Right cardiac atrium (tissue), 5 donors: ENCODE measurements at regions not wholly inside any gene's neighbourhood (a gene's known extent, or its start where the extent isn't known, plus 50 kb on each side); places are given as distances from the start of the nearest gene placed in this dataset.
A peak's percentile ranks its signal among the peaks of the same experiment; 100 is the strongest.

Experiments
- ATAC-seq, 2 donors: fragments of 200-7000 bp; cut with Tn5 transposase; one replicate each; pipeline versions ENCODE4 v1.8.0 to v1.9.1; 2020; ENCODE audit warnings: moderate library complexity in 2 of 2, mild to moderate bottlenecking in 1 of 2
- DNase-seq, 3 donors: peaks; one replicate each; pipeline ENCODE4 v3.0.0-alpha.2; 2020
- H3K27ac ChIP-seq: one replicate; pipeline ENCODE4 v1.5.1; 2013; ENCODE audit warnings: mild to moderate bottlenecking, low read length, control low read depth, moderate library complexity
- H3K27me3 ChIP-seq: one replicate; pipeline ENCODE4 v1.6.1; 2013; ENCODE audit not compliant: control insufficient read depth, insufficient read depth
- H3K4me1 ChIP-seq: one replicate; pipeline ENCODE4 v1.6.1; 2013; ENCODE audit warnings: low read length; ENCODE audit not compliant: control insufficient read depth, insufficient read depth
- H3K4me3 ChIP-seq: one replicate; pipeline ENCODE4 v1.5.1; 2013; ENCODE audit warnings: low read length, control low read depth
- H3K9me3 ChIP-seq: one replicate; pipeline ENCODE4 v1.6.1; 2013; ENCODE audit warnings: low read length; ENCODE audit not compliant: control insufficient read depth
- WGBS: extraction: QIAGEN DNeasy Blood & Tissue Kit; methylation state at CpG from one replicate; pipeline ENCODE4 v1.1.7; 2013; 5-methylcytosine and 5-hydroxymethylcytosine counted together
- intact Hi-C, 4 donors: fragments of 100-400 bp; cut with DNase I; formaldehyde crosslinking; loops; one replicate each; pipeline versions ENCODE4 v1.11.0 to v1.14.0; 2022 to 2023
- donor health status: healthy with polysubstance abuse.
- donor health status: DM: no; HTN: yes; CAD: no.
- donor health status: DM: no; HTN: no; CAD: no.
- donor health status: DM: no; HTN: yes; CAD: no; lungs with severe emphysema.
- donor health status: DM: yes; HTN: yes; CAD: no.

DNA sequence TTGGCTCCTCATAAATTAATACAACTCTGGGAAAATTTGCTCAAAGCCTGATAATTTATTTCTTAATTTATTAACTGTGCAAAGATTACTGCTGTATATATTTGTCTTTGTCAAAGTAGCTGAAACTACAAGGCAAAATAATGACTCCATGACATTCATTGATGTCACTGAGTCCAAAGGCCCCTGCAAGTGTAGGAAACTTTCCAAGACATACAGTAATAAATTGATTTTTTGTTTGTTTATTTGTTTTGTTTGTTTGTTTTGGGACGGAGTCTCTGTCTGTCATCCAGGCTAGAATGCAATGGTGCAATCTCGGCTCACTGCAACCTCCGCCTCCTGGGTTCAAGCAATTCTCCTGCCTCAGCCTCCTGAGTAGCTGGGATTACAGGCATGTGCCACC is 96.8 kb upstream of the LPP start:
- H3K27me3 ChIP-seq = no peaks in the 10 kb centered on the region
- no peaks in the 10 kb centered on the region for H3K9me3 ChIP-seq
- ATAC-seq (no peak), DNase-seq (no peak)
- WGBS = 90% methylated on average over 3 of the region's 3 CpGs
- H3K4me3 ChIP-seq = no peak overlapping the region
- no peak overlapping the region for H3K27ac ChIP-seq
- peaks cover 5% of the 10 kb centered on the region for H3K4me1 ChIP-seq
- intact Hi-C loops = loop anchor here in 2 of 4 donors (10.0 kb wide), 2 partner anchors 98 to 312 kb away; partner anchors contain the start of genes BCL6 (in 1 of the 2) and LPP (in 1 of the 2)

DNA sequence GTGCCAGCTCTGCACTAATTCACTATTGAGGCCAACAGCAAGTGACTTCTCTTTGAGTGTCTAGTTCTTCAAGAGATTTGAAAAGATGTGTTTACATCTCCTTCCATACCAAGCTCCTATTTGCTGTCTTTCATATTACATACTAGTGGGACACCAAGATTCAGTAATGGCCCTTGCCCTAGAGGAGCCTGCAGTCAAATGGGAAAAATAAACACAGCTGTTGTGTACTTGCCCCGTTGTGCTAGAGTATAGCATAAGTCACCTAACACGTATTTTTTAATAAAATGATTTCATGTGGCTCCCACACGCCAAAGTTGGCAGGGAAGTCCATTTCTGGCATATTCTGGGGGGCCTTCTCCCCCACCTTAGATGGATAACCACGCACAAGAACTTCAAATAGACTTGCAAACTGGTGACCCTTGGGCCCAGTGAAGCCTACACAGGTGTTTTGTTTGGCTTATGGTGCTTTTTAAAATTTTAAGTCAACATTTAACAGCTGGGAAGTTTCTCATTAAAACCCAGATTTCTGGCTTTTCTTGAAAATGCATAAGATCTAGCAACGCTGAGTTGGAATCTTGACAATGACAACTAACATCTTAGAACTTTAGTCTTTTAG is 95.3 kb upstream of the LPP start:
- H3K27me3 ChIP-seq = no peaks in the 10 kb centered on the region
- H3K9me3 ChIP-seq = no peaks in the 10 kb centered on the region
- no peak for ATAC-seq
- intact Hi-C loops = loop anchor here in 2 of 4 donors (10.0 kb wide), 2 partner anchors 96 to 314 kb away; partner anchors contain the start of genes BCL6 (in 1 of the 2) and LPP (in 1 of the 2)
- no peak overlapping the region for H3K4me3 ChIP-seq
- WGBS = 82% methylated on average over 5 of the region's 5 CpGs
- no peak overlapping the region for H3K27ac ChIP-seq
- DNase-seq = no peak
- peaks cover 2% of the 10 kb centered on the region for H3K4me1 ChIP-seq

DNA sequence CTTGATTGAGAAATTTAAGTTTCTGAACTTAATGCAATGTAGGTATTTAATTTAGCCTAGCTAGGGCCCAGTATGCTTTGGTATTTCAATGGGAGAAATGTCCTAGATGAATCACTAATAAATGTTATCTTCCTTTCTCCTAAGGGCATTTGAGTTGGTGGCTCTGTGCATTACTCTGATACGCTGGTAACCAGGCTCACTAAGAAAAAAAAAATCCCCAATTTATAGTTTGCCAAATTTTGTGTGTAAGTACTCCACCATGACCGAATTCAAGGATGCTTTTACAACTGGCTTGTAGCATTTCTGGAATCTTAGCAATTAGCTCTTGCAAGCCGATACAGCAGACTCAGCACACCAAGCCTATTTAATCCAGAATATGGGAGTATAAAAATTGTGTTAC is 94.6 kb upstream of the LPP start:
- Histone ChIP-seq H3K4me3 (no peak overlapping the region), H3K27ac (no peak overlapping the region), H3K9me3 (no peaks in the 10 kb centered on the region), H3K27me3 (no peaks in the 10 kb centered on the region), H3K4me1 (peaks cover 2% of the 10 kb centered on the region)
- 87% methylated on average over 3 of the region's 3 CpGs for WGBS
- intact Hi-C loops = loop anchor here in 2 of 4 donors (10.0 kb wide), 2 partner anchors 95 to 315 kb away; partner anchors contain the start of genes BCL6 (in 1 of the 2) and LPP (in 1 of the 2)
- DNase-seq = no peak
- no peak for ATAC-seq

DNA sequence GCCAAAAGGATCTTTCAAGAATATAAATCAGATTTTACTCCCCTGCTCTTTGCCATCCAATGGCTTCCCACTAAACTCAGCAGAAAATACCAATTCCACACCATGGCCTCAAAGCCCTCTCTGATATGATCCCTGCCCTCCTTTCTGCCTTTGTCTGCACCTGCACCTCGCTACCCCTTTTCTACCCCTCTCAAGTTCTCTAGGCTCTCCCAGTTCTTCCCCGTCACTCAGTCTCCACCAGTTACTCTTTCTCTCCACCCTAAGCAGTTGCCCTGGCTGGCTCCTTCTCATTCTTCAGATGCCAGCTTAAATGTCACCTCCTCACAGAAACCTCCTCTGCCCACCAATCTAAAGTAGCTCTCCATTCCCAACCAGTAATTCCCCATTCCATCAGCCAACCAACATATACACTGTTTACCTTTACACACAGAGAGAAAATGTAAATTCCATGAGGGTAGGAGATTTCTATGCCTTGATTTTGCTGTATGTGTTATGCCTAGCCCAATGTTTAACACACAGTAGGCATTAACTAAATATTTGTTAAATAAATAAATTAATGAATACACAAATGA is 93.6 kb upstream of the LPP start:
- H3K4me1 ChIP-seq = peaks cover 2% of the 10 kb centered on the region
- H3K27me3 ChIP-seq = no peaks in the 10 kb centered on the region
- H3K27ac ChIP-seq = no peak overlapping the region
- H3K4me3 ChIP-seq = no peak overlapping the region
- ATAC-seq (no peak), DNase-seq (no peak)
- 84% methylated on average over 2 of the region's 2 CpGs for WGBS
- H3K9me3 ChIP-seq = no peaks in the 10 kb centered on the region
- intact Hi-C loops = no loop called here

DNA sequence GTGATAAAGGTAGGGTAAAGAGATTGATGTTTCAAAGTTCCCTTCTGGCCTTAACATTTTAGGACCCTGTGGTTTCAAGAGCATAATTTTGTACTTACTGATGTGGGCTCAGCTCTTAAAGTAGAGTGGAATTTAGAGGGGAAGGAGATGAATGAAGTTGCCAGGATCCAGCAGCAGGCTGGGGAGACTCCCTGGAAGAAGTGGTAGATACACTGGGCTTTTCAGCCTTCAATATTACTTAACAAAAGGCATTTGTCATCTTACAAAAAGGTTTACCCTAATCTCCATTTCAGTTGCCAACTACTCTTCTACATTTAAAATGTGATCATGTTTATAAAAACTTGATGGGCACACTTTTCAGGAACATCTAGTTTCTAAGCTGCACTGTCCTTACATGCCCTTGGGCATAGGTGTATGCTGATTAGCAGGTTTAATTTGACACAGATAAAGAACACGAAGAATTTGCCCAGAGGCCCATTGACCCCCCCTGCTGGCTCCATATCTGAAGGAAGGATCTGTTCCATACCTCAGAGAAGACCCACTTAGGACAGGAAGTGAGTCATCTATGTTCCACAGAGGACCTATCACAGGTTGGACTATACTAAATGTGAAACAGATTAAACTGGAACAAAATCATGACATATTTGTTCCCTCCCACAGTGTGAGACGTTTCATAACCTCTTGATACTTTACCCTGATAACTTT is 93.0 kb upstream of the LPP start:
- Histone ChIP-seq H3K4me1 (peaks cover 2% of the 10 kb centered on the region), H3K9me3 (no peaks in the 10 kb centered on the region), H3K4me3 (no peak overlapping the region), H3K27ac (no peak overlapping the region), H3K27me3 (no peaks in the 10 kb centered on the region)
- DNase-seq (no peak), ATAC-seq (peak in 1 of 2 donors; percentile 43)
- WGBS = 21% methylated on average over 2 of the region's 2 CpGs
- intact Hi-C loops = no loop called here

DNA sequence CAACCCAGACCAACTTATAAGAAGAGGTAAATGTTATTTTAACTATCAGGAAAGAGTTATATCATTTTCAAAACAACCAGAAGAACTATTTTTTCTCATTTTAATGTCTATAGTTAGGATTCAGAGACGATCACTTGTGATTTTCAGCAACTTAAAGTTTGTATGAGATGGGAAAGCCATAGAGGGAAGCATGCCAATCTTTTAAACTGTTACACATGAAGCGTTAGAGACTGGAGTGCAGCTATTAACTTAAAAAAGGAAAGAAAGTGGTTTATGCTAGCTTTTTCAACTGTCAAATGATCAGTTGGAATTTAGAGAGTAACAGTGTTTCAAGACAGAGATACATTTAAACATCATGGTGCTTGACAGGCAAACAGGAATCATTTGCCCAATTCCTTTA is 91.7 kb upstream of the LPP start:
- Histone ChIP-seq H3K27ac (no peak overlapping the region), H3K9me3 (no peaks in the 10 kb centered on the region), H3K4me3 (no peak overlapping the region), H3K4me1 (peaks cover 2% of the 10 kb centered on the region), H3K27me3 (no peaks in the 10 kb centered on the region)
- 72% methylated on average over 2 of the region's 2 CpGs for WGBS
- intact Hi-C loops = no loop called here
- DNase-seq (no peak), ATAC-seq (no peak)

DNA sequence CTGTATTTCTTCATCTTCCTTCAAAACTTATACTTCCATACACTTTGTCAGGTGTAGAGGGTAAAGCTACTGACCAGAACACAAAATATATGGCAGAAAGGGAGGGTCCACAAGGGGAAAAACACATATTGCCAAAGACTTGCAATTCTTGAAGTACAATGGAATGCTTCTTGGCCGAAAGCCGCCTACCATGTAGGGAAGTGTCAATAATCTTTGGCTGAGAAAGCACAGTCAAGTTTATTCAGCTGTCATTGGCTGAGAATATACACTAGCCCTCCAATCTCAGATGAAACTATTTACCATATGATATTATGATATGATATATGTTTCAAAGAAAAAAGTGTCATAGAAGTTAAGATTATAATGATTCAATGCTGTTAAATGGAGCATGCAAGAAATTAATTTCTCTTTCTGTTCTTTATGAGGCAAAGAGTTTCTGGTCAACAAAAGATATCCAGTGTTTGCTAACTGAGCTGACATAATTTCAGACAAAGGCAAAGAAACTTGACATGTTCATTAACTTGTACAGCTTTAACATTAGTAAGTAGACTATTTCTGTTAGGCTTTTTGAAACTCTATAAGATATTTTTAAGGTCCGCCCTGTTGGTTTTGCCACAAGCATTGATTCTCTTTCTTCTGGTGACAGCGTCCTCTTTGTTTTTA is 89.0 kb upstream of the LPP start:
- 65% methylated on average over 4 of the region's 4 CpGs for WGBS
- no peak for ATAC-seq
- Histone ChIP-seq H3K4me1 (peaks cover 2% of the 10 kb centered on the region), H3K9me3 (no peaks in the 10 kb centered on the region), H3K27ac (no peak overlapping the region), H3K4me3 (no peak overlapping the region), H3K27me3 (no peaks in the 10 kb centered on the region)
- intact Hi-C loops = no loop called here
- no peak for DNase-seq

DNA sequence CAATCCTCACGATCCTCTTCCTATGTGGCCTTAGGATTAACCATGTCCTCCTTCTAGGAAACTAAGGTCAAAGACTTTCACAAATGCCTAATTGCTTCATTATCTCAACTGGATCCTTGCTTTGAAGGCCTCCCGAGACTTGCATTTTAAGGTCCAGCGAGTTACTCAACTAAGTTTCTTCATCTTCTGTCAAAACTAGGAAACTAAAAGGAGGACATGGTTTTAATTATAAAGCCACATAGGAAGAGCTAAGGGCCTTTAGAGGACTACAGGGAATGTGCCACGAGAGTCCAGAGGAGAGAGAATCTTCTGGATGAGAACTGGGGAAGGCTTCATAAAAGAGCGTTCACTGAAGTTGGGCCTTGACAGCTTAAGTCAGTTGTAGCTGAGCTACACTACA is 87.8 kb upstream of the LPP start:
- ATAC-seq = no peak
- DNase-seq = no peak
- 88% methylated on average over 5 of the region's 5 CpGs for WGBS
- H3K27ac ChIP-seq = no peak overlapping the region
- H3K4me1 ChIP-seq = no peaks in the 10 kb centered on the region
- intact Hi-C loops = no loop called here
- H3K4me3 ChIP-seq = no peak overlapping the region
- no peaks in the 10 kb centered on the region for H3K27me3 ChIP-seq
- no peaks in the 10 kb centered on the region for H3K9me3 ChIP-seq

DNA sequence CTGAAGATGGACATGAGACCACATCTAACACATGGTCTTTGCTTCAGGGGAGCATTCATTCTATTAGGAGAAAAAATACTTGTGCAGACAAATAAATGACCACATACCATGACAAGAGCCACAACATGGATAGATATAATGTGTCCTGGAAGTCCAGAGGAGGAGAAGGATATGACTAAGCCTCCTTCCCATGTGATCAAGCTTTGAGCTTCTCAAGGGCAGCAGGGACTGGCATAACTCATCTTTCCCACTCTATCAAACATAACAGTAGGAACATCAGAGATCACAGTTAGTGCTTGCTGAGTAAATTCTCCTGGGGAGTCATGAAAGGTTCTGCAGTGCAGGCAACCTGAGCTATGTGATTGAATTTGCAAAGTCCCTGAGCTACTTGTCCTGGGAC is 86.0 kb upstream of the LPP start:
- Histone ChIP-seq H3K4me1 (no peaks in the 10 kb centered on the region), H3K27me3 (no peaks in the 10 kb centered on the region), H3K9me3 (no peaks in the 10 kb centered on the region), H3K4me3 (no peak overlapping the region), H3K27ac (no peak overlapping the region)
- ATAC-seq (peak in 1 of 2 donors; percentile 51), DNase-seq (no peak)
- intact Hi-C loops = no loop called here

DNA sequence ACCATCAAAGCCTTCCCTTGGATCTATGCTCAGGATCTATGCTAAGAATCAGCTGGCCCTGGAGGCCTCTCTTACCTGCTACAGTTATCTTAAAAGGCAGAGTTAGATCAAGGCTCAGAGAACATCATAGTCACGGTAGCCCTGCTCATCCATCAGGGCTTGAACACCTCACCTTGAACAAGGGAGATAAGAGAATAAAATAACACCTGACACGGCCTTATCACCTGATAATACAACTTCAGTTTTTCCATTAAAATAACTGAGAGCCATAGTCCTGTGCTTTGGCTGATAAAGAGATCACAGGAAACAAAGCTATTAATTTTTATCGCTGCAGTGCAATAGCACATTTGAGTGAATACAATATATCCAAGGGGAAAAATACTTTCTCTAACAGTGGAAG is 85.6 kb upstream of the LPP start:
- ATAC-seq (no peak), DNase-seq (no peak)
- H3K4me3 ChIP-seq = no peak overlapping the region
- H3K4me1 ChIP-seq = no peaks in the 10 kb centered on the region
- no peaks in the 10 kb centered on the region for H3K27me3 ChIP-seq
- WGBS = 89% methylated on average over 3 of the region's 3 CpGs
- H3K27ac ChIP-seq = no peak overlapping the region
- intact Hi-C loops = no loop called here
- H3K9me3 ChIP-seq = no peaks in the 10 kb centered on the region

DNA sequence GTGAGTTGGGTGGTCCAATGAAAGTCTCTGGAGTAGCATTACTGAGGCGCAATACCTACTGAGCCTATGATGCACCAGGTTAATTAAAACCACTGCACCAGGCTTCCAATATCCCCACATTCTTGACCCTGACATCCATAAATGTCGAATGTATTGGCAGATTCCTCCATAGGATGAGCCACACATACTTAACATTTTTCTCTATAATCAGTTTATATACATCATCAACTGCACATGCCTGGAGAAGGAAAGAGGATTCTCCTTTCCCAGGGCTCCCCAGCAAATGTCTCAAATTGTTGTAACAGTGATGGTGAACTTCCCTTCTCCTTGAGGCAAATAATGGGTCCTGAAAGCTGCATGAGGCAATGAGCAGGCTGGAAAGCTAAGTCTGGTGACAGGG is 82.3 kb upstream of the LPP start:
- whole genome bisulfite sequencing = 78% methylated on average over 2 of the region's 2 CpGs
- Histone ChIP-seq H3K9me3 (no peaks in the 10 kb centered on the region), H3K4me3 (no peak overlapping the region), H3K4me1 (peaks cover 6% of the 10 kb centered on the region), H3K27ac (no peak overlapping the region), H3K27me3 (no peaks in the 10 kb centered on the region)
- ATAC-seq (no peak), DNase-seq (no peak)
- intact Hi-C loops = no loop called here
